ENCODE measurements at regions not wholly inside any gene's neighbourhood (a gene's known extent, or its start where the extent isn't known, plus 50 kb on each side); places are given as distances from the start of the nearest gene placed in this dataset.

DNA sequence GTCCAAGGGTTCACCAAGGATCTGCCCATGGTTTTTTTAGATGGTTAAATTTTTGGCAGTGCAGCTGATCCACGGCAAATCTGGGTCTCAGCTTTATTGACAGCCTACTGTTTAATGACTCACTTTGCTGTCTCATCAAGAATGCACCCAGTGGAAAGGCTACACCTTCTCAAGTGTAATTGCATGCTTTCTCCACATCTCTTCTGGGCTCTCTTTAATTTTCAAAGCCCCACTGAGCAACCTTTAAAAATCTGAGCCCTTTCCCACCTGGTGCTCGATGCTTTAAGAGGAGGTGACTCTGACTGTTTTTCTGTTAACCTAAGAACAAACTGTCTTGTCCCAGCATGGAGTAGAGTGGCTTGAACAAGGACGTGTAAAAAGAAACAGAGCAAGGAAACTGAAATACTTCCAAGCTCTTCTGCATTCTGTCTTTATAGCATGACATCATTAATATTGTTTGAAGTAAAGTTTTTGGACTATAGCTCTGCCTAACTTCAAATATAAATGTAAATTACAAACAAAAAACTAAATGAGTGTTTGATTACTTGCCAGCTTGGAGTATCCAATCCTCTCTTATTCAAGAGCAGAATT lies 214.2 kb upstream of the KRR1 start:
- no peak for TF ChIP-seq ZNF426 (tag by site-specific recombination; IDR thresholded peaks at IDR 0.05)
- no peak for TF ChIP-seq ZNF274 (IDR thresholded peaks at IDR 0.05; ENCODE audit: low read length)
- no peak for TF ChIP-seq ZNF274 (tag by site-specific recombination; IDR thresholded peaks at IDR 0.05; ENCODE audit: borderline replicate concordance)
- no peak for TF ChIP-seq ZSCAN18 (tag by site-specific recombination; IDR thresholded peaks at IDR 0.05)
- no peak for TF ChIP-seq ZFP37 (tag by site-specific recombination; IDR thresholded peaks at IDR 0.05)
- TF ChIP-seq, protein P1, sequence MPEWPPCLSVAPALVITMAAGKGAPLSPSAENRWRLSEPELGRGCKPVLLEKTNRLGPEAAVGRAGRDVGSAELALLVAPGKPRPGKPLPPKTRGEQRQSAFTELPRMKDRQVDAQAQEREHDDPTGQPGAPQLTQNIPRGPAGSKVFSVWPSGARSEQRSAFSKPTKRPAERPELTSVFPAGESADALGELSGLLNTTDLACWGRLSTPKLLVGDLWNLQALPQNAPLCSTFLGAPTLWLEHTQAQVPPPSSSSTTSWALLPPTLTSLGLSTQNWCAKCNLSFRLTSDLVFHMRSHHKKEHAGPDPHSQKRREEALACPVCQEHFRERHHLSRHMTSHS (tag by site-specific recombination; IDR thresholded peaks at IDR 0.05): no peak
- no peak for TF ChIP-seq ZBTB49 (tag by site-specific recombination; IDR thresholded peaks at IDR 0.05; ENCODE audit: low read depth)
- no peak for TF ChIP-seq CTCF (tag by site-specific recombination; IDR thresholded peaks at IDR 0.05)
- no peak for TF ChIP-seq MZF1 (tag by site-specific recombination; IDR thresholded peaks at IDR 0.05; ENCODE audit: borderline replicate concordance)
- TF ChIP-seq ZNF830 (tag by site-specific recombination; IDR thresholded peaks at IDR 0.05; ENCODE audit: low read depth): no peak
- no peak for TF ChIP-seq YY1 (tag by site-specific recombination; IDR thresholded peaks at IDR 0.05)
